ENCODE measurements at regions not wholly inside any gene's neighbourhood (a gene's known extent, or its start where the extent isn't known, plus 50 kb on each side); places are given as distances from the start of the nearest gene placed in this dataset.

- no peak for TF ChIP-seq IRF2 (CRISPR knock-in tag; IDR thresholded peaks at IDR 0.05; ENCODE audit: borderline replicate concordance, low read depth)
- TF ChIP-seq CTCF (IDR thresholded peaks at IDR 0.05) = no peak
- no peak for TF ChIP-seq MXD4 (CRISPR knock-in tag; IDR thresholded peaks at IDR 0.05; ENCODE audit: borderline replicate concordance)
- TF ChIP-seq MLX (CRISPR knock-in tag; IDR thresholded peaks at IDR 0.05) = no peak
- no peak for TF ChIP-seq STAT6 (CRISPR knock-in tag; conservative IDR thresholded peaks at IDR 0.05; ENCODE audit: low read depth)
- TF ChIP-seq OVOL2 (CRISPR knock-in tag; IDR thresholded peaks at IDR 0.05; ENCODE audit: borderline replicate concordance) = no peak
- TF ChIP-seq CREB1 (CRISPR knock-in tag; IDR thresholded peaks at IDR 0.05) = no peak
- no peak for TF ChIP-seq ESRRA (CRISPR knock-in tag; IDR thresholded peaks at IDR 0.05; ENCODE audit: borderline replicate concordance)
- TF ChIP-seq FOXP1 (CRISPR knock-in tag; IDR thresholded peaks at IDR 0.05; ENCODE audit: borderline replicate concordance) = no peak
- TF ChIP-seq, protein P1, sequence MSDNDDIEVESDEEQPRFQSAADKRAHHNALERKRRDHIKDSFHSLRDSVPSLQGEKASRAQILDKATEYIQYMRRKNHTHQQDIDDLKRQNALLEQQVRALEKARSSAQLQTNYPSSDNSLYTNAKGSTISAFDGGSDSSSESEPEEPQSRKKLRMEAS (CRISPR knock-in tag; IDR thresholded peaks at IDR 0.05) = no peak
These were observed 113.5 kb upstream of the CHL1 start for GRCh38 chr3:83096-83495.
